Central memory CD4-positive, alpha-beta T cell (primary cell): ENCODE measurements at regions not wholly inside any gene's neighbourhood (a gene's known extent, or its start where the extent isn't known, plus 50 kb on each side); places are given as distances from the start of the nearest gene placed in this dataset.
"Not testable (repeated sequence)": the region's sequence is repeated elsewhere in the genome, so short reads cannot be mapped to it uniquely, and the experiment has no call there.

Source experiments
- DNase-seq: peaks from one replicate; pipeline ENCODE4 v3.0.0; 2022

DNA sequence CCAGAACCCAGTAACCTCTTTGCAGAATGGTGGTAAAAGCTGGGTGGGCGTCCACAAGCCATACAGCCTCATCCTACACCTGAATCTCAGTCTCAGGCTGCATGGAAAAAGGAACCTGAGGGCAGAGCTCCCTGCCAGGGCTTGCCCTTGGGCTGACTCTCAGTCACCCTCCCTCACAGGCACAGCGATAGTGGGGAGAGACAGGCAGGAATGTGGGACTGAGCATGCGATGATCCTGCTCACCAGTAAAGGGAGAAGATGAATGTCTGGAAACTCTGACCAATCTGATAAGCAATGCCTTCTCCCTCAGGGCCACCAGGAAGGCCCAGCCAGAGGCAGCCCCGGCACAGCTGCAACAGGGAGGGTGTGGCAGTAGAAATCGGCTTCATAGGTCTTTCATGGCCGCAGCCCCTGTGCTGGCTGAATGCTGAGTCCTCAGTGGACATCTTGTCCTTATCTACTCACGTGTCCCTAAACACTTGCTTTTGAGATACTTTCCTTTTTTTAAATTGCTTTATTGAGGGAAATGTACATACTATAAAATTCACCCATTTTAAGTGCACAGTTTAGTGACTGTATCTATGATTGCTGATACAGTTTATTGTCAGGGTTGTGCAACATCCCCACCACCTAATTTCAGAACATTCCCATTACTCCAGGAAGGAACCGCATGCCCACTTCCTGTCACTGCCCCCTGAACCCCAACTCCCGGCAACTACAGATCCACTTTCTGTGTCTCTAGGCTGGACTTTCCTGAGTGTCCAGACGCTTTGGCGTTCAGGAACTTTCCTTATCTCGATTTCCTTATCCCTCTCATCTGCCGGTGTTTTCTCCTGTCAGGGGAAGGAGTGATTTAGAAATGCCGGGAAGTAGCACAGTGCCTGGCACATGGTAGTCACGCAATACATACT, 258.1 kb downstream of the PCNX1 start:
- DNase-seq, result no peak

DNA sequence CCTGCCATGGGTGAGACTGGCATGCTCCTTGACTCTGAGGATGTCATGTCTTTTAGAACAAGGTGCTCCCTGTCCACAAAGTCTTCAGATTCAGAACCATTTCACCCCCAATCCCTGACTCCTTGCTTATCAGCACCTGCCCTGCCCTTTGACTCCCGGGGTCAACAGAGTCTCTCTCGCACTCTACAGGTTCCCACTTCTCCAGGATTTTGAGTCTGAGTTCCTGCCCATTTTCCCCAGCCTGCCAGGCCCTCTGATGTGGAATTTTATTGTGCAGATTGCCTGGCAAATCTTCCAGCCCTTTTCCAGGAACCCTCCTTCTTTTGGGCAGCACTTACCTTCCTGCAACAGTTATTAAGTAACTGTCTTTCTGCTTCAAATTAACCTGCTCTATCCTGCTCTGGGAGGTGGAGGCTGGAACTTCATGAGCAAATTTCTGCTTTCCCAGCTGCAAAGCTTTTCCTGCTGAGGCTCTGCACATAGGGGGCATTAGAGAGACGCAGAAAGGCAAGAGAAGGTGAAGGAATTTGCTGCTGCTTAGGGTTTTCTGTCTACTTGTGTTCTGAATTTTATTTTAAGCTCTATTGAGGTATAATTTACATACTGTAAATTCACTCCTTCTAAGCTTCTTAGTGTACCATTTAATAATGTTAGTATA, 259.1 kb downstream of the PCNX1 start:
- no peak for DNase-seq

DNA sequence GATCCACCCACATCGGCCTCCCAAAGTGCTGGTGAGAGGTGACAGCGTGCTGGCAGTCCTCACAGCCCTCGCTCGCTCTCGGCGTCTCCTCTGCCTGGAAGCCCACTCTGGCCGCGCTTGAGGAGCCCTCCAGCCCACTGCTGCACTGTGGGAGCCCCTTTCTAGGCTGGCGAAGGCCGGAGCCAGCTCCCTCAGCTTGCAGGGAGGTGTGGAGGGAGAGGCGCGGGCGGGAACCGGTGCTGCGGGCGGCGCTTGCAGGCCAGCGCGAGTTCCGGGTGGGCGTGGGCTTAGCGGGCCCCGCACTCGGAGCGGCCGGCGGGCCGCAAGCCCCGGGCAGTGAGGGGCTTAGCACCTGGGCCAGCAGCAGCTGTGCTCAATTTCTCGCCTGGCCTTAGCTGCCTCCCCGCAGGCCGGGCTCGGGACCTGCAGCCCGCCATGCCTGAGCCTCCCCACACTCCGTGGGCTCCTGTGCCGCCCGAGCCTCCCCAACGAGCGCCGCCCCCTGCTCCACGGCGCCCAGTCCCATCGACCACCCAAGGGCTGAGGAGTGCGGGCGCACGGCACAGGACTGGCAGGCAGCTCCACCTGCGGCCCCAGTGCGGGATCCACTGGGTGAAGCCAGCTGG, 260.2 kb downstream of the PCNX1 start:
- not testable (repeated sequence) for DNase-seq

DNA sequence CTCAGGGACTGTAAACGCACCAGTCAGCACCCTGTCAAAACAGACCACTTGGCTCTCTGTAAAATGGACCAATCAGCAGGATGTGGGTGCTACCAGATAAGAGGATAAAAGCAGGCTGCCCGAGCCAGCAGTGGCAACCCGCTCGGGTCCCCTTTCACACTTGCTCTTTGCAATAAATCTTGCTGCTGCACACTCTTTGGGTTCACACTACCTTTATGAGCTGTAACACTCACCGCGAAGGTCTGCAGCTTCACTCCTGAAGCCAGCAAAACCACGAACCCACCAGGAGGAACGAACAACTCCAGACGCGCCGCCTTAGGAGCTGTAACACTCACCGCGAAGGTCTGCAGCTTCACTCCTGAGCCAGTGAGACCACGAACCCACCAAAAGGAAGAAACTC, 260.9 kb downstream of the PCNX1 start:
- not testable (repeated sequence) for DNase-seq

DNA sequence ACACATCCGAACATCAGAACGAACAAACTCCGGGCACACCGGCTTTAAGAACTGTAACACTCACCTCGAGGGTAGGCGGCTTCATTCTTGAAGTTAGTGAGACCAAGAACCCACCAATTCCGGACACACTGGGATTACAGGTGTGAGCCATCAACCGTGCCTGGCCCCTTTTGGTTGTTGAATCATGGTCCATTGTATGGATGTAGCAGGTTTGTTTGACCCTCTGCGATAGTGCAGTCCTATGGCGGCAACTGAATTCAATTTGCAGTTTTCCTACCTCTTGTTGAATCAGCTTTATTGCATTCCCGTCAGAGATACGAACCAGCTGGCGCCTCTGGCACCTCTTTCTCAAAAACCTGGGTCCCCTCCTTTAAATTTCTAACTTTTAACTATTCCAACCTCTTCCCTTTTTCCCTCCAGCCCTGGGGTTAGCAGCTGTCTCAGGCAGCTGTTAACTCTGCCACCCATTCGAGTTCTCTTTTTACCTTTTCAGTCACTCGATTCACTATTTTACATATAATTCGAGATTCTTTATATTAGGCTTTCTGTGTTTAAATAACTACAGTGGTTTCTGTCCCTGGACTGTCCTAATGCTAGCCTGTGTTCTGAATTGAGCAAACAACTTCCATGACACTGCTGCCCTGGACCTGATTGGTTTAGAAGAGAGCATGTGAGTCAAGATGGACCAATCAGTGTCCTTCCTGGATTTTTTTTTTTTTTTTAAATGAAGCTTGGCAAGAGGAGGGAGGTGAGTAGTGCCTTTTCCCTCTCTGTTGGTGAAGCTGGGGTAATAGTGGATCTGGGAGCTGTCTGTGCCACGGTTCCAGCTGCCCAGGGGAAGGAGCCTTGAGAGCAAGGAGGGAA, 261.5 kb downstream of the PCNX1 start:
- no peak for DNase-seq

DNA sequence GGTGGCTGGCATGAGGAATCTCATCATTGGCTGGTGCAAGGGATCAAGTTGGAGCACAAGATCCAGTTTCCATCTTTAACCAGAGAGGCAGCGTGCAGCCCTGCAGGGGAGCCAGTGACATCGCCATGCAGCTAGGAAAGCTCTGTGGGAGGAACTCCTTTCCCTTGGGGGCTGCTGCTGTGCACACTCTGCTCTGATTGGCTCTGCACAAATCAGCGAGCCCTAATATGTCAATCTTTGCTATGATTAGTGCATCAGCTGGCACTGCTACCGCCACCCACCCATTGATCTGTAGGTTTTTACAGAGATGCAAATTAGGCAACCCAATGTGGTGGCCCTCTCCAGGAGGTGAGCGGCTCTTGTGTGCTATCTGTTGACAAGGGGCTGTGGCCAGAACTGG, 262.6 kb downstream of the PCNX1 start:
- no peak for DNase-seq

DNA sequence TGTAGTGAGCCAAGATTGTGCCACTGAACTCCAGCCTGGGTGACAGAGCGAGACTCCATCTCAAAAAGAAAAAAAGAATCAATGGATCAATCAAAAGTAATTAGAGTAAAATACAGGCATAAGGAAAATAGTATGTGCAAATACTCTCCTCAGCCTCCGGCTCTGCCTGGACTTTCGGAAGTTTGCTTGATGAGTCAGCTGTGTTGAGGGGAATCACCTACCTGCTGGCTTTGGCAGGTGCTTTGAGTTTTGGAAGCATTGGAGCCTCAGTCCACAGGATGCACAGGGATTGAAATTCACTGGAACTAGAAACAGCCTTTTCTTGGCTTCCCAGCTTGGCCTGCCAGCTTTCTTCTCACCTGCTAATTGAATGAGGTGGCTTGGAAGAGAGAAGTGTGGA, 268.2 kb downstream of the PCNX1 start:
- DNase-seq, result no peak

DNA sequence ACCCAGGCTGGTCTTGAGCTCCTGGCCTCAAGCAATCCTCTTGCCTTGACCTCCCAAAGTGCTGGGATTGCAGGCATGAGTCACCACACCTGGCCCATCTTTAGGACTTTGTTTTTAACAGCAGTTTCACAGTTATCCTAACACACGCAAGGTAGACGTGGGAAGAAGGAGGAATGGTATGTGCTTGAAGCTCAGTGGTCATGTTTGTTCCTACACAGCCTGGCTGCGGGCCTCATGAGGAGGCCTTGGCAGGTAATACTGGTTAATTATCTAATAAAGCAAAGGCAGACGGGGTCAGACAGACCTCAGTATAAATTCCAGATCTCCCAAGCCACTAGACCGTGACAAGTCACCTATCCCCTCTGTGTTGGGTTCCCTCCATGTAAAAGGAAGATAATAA, 271.8 kb downstream of the PCNX1 start:
- DNase-seq, result no peak

DNA sequence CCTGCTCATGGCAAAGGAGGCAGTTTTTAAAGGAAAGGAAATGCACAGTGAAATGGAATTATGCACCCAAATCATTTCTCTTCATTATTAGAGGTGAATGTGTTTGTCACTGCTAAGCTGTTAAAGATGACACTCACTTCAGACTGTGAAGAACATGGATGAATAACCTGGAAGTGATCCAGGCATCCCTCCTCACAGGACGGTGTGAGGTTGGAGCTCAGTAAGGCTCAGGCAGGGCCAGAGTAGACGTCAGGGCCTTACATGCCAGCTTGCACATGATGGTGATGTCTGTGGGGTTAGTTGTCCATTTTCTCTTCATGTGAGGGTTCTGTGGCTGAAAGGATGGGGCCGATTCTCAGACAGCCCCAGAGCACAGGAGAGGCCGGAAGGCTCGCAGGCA, 273.1 kb downstream of the PCNX1 start:
- no peak for DNase-seq

DNA sequence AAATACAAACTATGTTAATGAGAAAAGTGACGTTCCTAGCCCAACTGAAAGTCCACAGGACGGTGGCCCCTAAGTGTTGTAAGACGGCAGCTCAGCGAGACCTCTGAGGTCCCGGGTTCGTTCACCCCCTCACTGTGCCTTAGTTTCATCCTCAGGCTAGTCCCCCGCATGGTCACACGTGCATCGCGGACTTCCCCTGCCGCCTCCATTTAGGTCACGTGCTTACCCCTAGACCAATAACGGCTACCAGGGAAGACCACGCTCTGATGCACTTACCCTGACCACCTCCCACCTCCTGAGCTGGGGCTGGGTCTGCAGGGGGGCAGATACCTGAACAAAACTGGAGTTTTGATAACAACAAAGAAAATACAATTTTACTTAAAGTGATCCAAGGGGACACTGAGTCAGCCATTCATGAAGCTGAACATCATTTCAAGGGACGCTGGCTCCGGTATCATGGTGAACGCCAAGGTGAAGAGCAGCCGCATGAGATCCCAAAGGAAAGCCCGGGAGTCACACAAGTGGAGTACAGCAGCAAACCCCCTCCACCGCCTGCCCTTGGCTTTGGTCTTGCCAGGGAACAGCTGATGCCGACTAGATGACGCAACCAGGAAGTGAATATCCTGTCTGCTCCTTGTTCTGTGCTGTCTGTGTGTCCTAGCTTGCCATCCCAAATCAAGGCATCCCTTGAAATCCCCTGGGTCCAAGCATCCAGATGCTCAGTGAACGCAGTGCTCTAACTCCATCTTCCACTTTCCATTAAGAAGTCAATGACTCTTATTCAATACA, 274.1 kb downstream of the PCNX1 start:
- no peak for DNase-seq

DNA sequence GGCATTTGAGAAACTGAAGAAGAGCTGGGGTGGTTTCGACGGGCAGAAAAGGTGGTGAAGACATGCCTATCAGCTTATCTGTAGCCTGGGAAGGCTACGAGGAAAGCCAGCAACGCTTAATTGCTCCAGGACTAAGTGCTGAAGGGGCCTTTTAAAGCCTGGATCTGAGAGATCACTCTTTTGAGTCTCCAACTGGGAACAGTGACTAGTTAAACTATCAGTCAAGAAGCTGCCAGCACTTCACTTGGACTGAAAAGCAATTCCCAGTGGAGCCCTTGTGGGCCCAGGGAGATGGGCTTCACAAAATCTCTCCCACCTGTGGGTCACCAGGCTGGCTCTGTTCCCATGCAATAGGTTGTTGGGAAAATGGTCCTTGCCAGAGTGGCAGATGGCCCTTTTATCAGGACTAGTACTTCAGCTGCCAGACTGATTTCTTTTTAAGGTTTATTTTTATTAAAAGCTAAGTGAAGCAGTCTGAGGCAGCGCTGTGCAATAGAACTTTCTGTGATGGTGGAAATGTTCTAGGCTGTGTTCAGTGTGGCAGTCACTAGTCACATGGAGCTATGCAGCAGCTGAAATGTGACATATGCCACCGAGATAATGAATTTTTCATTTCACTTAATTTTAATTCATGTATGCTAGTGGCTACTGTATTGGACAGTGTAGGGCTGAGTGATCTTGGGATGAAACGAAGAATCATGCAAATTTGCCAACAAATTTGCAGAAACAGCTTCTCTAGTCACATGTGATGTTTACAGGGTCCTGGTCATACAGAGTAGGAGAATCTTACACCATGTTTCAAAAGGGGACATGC, 276.8 kb downstream of the PCNX1 start:
- no peak for DNase-seq

DNA sequence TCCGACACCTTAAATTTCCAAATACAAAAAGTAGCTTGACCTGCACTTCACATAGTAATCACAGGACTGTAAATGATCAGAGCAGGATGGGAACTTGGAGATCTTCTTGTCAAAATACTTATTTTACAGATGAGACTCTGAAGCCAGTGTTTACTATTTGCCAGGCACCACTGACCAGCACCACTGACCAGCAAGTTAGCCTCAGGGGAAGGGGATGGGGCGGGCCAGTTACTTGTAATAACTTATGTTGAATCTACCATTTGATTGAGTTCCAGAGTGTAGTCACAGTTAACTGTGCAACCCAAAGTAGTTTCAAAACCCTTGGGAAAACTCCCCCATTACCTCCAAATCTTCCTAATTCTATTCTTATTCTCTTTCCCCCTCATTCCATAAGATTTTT, 278.4 kb downstream of the PCNX1 start:
- DNase-seq, result no peak

DNA sequence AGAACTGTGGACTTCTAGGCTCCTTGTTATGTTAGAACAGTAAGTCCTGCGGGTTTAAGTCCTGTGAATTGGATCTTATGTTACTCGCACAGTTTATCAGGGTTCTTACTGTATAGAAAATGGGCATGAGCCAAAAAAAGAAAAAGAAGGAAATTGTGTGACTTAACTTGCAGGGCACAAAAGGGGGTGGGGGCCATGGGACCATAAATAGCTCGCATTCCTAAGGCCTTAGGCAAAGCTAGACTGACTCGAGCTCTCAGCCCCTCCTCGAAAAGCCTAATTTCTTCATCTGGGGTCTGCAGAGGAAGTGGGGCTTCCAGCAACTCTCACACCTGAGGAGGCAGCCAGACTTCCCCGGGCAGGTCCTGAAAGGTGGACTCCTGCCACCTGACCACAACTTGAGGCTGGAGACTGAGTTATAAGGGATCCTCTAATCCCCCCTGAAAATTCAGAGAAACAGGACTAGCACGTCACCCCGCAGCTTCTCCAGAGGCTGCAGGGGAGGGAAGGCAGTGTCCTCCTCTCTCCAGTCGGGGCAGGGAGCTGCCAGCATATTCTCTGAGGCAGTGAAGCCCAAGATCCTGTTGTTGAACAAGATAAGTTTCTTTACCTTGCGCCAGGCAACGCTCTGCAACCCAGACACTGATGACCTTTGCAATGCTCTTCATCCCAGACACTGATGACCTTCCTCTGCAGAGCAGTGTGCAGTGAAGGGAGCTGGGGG, 280.5 kb downstream of the PCNX1 start:
- DNase-seq, result no peak

DNA sequence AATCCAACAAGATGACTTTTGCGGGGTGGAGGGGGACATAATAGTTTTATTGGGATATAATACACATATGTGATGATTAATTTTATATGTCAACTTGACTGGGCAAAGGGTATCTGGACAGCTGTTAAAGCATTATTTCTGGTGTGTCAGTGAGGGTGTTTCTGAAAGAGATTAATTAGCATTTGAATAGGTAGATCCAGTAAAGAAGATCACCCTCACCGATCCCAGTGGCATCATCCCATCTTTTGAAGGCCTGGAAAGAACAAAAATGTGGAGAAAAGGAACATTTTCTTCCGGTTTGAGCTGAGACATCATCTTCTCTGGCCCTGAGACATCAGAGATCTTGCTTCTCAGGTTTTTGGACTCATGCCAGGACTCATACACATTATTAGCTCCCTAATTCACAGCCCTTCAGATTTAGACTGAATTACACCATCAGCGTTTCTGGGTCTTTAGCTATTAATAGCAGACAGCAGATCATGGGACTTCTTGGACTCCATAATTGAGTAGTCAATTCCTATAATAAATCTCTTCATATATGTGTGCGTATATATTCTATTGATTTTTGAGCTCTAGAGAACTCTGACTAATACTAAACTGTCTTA, 283.6 kb downstream of the PCNX1 start:
- DNase-seq, result no peak

DNA sequence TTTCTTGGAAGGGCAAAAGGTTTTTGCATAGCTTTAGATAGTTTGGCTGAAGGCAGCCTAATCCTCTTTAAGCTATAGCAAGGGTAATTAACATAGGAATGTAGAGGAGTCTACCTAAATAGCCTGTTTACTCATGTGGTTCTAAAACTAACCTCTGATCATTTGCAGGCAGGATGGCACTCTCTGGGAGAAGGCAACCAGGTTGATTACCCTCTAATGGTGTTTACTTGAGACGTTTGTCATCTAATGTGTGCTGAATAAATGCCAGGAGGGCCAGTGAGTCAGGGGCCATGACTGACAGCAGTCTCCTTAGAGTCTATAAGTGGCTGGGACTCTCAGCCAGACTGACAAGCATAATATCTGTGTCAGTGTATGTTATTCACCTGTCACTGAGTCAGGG, 286.4 kb downstream of the PCNX1 start:
- DNase-seq, result no peak

DNA sequence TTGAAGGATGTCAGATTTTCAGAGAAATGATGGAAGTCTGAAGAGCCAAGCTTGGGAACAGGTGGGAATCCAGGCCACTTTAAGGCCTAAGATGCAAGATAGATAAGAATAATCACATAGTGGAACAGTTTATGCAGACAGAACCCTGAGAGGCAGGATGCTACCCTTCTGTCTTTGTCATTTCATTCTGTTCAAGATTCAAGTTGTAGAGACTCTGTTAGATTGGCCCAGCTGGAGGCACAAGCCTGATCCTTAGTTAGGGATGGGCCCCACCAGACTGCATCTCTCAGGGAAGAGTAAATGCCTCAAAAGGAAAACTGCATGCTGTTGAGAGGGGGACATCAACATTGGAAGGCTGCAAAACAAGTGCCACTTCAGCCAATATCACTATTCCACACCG, 287.0 kb downstream of the PCNX1 start:
- DNase-seq, result no peak

DNA sequence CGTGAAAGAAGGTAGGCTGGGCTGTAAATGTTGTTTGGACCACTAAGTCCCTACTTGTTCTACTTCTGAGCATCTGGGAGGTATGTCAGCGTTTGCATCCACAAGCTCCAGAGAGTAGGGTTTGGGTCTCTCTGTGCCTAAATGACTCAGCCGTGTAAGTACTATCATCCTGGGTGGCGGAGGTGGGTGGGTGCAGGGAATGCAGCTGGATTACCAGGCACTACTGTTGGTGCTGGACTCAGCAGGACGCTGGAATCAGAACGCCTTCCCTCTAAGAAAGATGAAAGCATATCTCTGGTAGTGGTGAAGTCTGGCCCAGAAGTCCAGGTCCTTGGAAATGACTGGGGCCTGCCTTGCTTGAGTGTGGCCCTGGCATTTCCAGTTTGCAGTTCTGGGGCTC, 289.7 kb downstream of the PCNX1 start:
- DNase-seq, result no peak

DNA sequence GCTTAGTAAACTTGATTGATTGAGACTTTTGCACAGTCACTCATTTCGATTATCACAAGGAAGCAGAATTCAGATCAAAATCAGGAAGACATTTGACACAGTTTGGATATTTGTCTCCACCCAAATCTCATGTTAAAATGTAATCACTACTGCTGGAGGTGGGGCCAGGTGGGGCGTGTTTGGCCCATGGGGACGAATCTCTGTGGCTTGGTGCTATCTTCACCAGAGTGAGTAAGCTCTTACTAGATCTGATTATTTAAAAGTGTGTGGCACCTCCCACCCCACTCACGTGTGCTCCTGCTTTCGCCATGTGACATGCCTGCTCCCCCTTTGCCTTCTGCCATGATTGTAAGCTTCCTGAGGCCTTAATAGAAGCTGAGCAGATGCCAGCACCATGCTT, 291.4 kb downstream of the PCNX1 start:
- no peak for DNase-seq

DNA sequence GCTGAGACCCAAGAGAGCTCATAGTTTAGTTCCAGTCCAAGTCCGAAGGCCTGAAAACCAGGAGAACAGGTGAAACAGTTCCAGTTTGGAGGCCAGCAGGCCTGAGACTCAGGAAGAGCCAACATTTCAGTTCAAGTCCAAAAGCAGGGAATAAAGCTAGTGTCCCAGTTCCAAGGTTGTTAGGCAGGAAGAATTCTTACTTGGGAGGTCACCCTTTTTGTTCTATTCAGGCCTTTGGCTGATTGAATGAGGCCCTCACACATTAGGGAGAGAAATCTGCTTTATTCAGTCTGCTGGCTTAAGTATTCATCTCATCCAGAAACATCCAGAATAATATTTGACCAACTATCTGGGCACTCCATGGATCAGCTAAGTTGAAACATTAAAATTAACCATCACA, 294.6 kb downstream of the PCNX1 start:
- DNase-seq, result no peak

DNA sequence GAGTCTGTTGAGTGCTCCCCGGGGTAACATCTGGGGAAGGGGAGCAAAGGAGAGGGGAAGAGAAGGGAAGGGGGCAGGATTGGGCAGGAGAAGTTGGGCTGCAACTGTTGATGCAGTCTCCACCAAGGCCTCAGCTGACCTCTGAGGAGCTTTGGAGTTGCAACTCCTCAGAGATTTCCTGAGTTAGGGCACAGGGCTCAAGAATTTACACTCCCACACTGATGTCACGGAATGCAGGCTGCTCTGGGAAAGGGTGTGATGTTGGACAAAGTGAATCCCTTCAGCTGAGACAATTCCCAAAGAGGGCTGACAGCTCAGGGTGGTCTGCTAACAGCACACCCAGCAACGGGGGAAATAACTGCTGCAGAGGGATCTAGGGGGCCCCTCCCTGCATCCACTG, 295.6 kb downstream of the PCNX1 start:
- no peak for DNase-seq
